ENCODE measurements at regions not wholly inside any gene's neighbourhood (a gene's known extent, or its start where the extent isn't known, plus 50 kb on each side); places are given as distances from the start of the nearest gene placed in this dataset.
"Not testable (repeated sequence)": the region's sequence is repeated elsewhere in the genome, so short reads cannot be mapped to it uniquely, and the experiment has no call there.

DNA sequence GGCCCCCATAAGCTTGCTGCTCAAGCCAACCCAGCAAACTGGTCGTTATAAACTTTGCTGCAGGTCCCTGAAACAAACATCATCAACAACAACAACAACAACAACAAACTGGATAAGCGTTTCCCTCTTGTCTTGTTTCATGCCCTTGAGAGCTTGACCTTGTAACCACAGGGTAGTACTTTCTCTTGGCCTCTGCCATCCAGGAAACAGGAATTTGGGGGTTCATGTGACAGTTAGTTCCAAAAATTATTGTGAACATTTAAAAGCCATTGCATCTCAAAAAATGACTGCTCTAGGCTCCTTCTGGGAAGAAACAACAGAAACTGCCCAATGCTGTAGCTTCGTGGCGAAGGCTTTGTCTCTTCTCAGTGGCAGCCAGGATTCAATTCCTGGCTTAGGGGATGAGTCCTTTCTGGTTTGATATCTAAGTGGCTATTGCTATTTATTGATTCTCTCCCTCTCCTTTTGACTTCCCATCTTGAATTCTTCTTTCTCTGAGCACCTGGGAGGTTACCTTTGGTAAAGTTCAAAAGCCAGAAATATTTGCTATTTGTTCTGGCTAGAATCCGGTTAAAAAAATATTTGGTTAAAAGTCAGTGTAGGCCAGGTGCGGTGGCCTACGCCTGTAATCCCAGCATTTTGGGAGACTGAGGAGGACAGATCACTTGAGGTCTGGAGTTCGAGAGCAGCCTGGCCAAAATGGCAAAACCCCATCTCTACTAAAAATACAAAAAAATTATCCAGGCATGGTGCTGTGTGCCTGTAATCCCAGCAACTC is 52.0 kb upstream of the CPM start:
- DNase-seq, result no peak
- H3K9me3 ChIP-seq (ENCODE audit: severe bottlenecking), result peaks cover 6% of the 10 kb centered on the region
- TF ChIP-seq, protein P1, sequence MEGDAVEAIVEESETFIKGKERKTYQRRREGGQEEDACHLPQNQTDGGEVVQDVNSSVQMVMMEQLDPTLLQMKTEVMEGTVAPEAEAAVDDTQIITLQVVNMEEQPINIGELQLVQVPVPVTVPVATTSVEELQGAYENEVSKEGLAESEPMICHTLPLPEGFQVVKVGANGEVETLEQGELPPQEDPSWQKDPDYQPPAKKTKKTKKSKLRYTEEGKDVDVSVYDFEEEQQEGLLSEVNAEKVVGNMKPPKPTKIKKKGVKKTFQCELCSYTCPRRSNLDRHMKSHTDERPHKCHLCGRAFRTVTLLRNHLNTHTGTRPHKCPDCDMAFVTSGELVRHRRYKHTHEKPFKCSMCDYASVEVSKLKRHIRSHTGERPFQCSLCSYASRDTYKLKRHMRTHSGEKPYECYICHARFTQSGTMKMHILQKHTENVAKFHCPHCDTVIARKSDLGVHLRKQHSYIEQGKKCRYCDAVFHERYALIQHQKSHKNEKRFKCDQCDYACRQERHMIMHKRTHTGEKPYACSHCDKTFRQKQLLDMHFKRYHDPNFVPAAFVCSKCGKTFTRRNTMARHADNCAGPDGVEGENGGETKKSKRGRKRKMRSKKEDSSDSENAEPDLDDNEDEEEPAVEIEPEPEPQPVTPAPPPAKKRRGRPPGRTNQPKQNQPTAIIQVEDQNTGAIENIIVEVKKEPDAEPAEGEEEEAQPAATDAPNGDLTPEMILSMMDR (IDR thresholded peaks at IDR 0.05; ENCODE audit: low read depth, low read length), result no peak
- no peaks in the 10 kb centered on the region for H3K27me3 ChIP-seq (ENCODE audit: insufficient read depth, low read depth, severe bottlenecking)
- no peak overlapping the region for H3K4me3 ChIP-seq (ENCODE audit: low read depth, low read length)
- H3K36me3 ChIP-seq, result no peaks in the 10 kb centered on the region
- no peak overlapping the region for H3K27ac ChIP-seq

DNA sequence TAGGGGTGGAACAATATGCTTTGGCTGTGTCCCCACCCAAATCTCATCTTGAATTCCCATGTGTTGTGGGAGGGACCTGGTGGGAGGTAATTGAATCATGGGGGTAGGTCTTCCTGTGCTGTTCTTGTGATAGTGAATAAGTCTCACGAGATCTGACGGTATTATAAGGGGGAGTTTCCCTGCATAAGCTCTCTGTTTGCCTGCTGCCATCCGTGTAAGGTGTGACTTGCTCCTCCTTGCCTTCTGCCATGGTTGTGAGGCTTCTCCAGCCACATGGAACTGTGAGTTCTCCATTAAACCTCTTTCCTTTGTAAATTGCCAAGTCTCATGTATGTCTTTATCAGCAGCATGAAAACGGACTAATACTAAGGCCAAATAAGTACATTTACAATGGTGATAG is 64.6 kb upstream of the CPM start:
- H3K4me3 ChIP-seq (ENCODE audit: low read depth, low read length); H3K27ac ChIP-seq: not testable (repeated sequence)

DNA sequence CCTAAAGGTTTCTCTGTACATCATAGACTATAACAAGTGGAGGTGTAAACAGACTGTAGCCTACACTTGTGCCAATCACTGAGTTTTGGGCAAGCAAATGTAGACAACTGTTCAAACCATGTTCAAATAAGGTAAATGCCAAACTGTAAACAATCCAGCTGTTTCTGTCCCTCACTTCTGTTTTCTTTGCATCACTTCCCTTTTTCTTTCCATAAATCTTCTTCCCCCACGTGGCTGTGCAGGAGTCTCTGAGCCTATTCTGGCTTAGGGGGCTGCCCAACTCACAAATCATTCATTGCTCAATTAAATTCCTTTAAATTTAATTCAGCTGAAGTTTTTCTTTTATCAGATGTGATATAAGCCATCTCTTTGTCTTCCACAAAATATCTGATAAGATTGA is 65.1 kb upstream of the CPM start:
- Histone ChIP-seq H3K27ac (no peak overlapping the region), H3K4me3 (ENCODE audit: low read depth, low read length) (no peak overlapping the region), H3K9me3 (ENCODE audit: severe bottlenecking) (peaks cover 6% of the 10 kb centered on the region), H3K27me3 (ENCODE audit: insufficient read depth, low read depth, severe bottlenecking) (no peaks in the 10 kb centered on the region), H3K36me3 (no peaks in the 10 kb centered on the region)
- TF ChIP-seq, protein P1 (IDR thresholded peaks at IDR 0.05; ENCODE audit: low read depth, low read length), result no peak
- DNase-seq, result no peak

More for the DNA sequence above, 64.6 kb upstream of the CPM start:
- H3K9me3 ChIP-seq (ENCODE audit: severe bottlenecking); H3K36me3 ChIP-seq; H3K27me3 ChIP-seq (ENCODE audit: insufficient read depth, low read depth, severe bottlenecking); DNase-seq: not testable (repeated sequence)

DNA sequence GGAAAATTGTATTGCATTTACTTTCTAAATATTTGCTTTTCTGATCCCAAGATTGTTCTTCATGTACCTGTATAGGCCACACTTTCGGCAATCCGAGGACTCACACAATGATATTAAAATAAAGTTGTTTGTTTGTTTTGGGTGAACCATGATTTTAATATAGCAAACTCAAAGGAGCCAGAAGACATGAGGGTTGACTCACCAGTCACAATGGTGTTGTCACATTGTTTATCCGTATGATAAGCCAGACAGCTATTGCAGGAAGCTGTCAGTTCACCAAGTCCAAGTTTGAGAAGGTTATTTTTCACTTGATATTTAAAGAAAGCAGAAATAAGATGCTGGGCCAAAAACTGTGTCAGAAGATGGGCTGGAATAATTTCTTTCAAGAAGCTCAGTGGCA is 67.1 kb upstream of the CPM start:
- TF ChIP-seq, protein P1 (IDR thresholded peaks at IDR 0.05; ENCODE audit: low read depth, low read length), result no peak
- DNase-seq, result no peak
- H3K27ac ChIP-seq, result no peak overlapping the region
- no peak overlapping the region for H3K4me3 ChIP-seq (ENCODE audit: low read depth, low read length)
- H3K36me3 ChIP-seq, result no peaks in the 10 kb centered on the region
- no peaks in the 10 kb centered on the region for H3K27me3 ChIP-seq (ENCODE audit: insufficient read depth, low read depth, severe bottlenecking)
- H3K9me3 ChIP-seq (ENCODE audit: severe bottlenecking), result peaks cover 6% of the 10 kb centered on the region

DNA sequence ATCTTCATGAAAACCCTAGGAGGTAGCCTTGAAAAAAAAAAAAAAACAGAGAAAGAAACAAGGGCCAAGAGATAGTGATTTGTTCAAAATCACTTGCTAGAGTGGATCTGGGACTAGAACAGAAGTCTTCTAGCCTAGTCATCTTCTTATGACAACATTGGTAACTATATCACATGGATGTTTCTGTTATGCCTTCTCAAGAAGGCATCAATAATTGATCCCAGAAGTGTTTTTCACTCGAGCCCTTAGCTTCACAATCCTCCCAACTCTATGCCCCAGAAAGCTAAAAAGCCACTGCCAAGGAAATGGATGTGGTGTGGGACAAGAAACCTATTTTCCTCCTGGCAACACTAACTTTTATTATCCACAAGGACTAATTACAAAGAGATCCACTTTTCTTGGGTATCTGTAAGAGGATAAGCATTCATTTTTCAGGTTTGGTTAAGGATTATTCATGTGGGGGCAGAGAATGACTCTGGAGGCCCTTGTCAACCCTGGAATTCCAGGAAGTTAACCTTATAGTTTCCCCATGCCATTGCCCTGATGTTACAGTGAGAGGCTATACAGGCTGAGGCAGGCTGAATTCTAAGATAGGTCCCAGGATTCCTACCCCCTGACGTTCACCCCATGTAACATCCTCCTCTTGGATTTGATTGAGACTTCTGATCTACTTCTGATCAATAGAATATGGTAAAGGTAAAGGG is 67.7 kb upstream of the CPM start:
- H3K9me3 ChIP-seq (ENCODE audit: severe bottlenecking), result peaks cover 6% of the 10 kb centered on the region
- TF ChIP-seq, protein P1 (IDR thresholded peaks at IDR 0.05; ENCODE audit: low read depth, low read length), result no peak
- no peak overlapping the region for H3K27ac ChIP-seq
- no peaks in the 10 kb centered on the region for H3K36me3 ChIP-seq
- no peaks in the 10 kb centered on the region for H3K27me3 ChIP-seq (ENCODE audit: insufficient read depth, low read depth, severe bottlenecking)
- no peak for DNase-seq
- H3K4me3 ChIP-seq (ENCODE audit: low read depth, low read length), result no peak overlapping the region

DNA sequence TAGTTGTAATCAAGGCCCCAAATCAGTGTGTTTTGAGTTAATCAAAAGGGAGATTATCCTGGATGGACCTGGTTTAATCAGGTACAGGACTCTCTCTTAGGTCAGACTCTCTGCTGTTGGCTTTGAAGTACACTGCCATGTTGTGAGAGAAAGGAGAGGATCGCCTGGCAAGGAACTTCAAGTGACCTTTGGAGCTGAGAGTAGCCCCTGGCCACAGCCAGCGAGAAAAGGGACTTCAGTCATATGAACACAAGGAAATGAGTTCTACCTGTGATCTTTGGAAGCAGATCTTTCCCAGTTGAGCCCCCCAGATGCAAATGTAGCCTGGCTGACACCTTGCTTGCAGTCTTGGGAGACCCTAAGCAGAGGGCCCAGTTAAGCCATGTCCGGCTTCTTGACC is 68.3 kb upstream of the CPM start:
- no peak for DNase-seq
- Histone ChIP-seq H3K9me3 (ENCODE audit: severe bottlenecking) (peaks cover 6% of the 10 kb centered on the region), H3K4me3 (ENCODE audit: low read depth, low read length) (no peak overlapping the region), H3K27me3 (ENCODE audit: insufficient read depth, low read depth, severe bottlenecking) (no peaks in the 10 kb centered on the region), H3K36me3 (no peaks in the 10 kb centered on the region), H3K27ac (no peak overlapping the region)
- TF ChIP-seq, protein P1 (IDR thresholded peaks at IDR 0.05; ENCODE audit: low read depth, low read length), result no peak

Measured in WERI-Rb-1 (cell line).